ENCODE measurements at regions not wholly inside any gene's neighbourhood (a gene's known extent, or its start where the extent isn't known, plus 50 kb on each side); places are given as distances from the start of the nearest gene placed in this dataset.
"Not testable (repeated sequence)": the region's sequence is repeated elsewhere in the genome, so short reads cannot be mapped to it uniquely, and the experiment has no call there.

DNA sequence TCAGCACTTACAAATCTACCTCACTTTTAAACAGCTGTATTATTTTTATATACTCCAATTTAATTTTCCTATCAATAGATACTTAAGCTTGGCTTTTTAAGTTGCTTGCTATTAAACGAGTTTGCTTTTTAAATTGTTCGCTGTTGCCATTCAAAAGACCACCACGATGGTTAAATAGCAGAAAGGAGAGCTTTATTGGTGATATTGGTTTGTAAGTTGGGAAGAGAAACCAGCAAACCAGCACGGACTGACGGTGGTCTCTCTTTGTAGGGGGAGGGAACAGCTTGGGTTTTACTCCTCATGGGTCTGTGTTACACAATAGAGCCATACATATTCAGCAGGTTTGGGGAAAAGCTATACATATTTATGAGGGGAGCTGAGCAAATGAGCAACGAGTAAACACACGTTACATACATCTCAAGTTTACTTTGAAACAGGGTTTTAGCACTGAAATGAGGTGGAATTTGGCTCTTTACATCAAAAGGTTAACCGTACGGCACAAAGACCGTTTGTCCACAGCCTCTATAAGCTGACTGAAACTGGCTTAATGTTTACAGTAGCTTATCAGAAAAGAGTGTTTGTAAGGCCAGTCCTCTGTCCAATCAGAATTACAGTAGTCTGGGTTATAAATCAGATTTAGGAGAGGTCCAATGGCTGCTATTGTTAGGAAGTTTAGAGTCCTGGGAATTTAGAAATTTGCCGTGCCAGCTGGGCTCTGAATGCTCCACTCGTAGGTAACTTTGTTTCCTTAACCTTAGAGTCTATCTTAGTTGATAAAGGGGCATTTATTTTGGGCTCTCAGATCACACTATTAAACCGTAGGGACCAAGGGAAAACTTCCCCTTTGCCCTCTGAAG, 69.7 kb upstream of the DHRS4 start:
- Mint-ChIP-seq H3K9me3 (no peaks in the 10 kb centered on the region), H3K4me1 (no peaks in the 10 kb centered on the region), H3K27me3 (peaks cover 13% of the 10 kb centered on the region), H3K36me3 (ENCODE audit: low read depth) (no peaks in the 10 kb centered on the region), H3K4me3 (no peak overlapping the region), H3K27ac (no peak overlapping the region)
- no peak for DNase-seq
- intact Hi-C loops (cut with micrococcal nuclease) = no loop called here

DNA sequence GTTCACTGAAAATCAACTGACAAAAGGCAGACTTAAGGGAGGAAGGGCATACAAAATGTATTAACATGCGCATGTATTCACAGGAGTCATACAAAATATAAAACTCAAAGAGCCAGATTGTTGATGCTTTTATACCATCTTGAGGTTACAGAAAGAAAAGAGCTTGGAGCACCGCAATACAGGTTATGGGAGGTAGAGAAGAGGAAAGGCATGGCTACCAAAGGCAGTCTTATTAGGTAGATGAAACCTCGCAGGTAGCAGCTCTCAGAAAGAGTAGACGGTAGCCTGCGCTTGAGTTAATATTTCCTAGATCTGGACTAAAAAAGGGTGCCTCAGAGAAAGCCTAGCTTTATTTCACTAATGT, 69.0 kb upstream of the DHRS4 start:
- intact Hi-C loops (cut with micrococcal nuclease) = no loop called here
- DNase-seq = no peak
- H3K4me3 Mint-ChIP-seq = no peak overlapping the region
- no peaks in the 10 kb centered on the region for H3K4me1 Mint-ChIP-seq
- H3K9me3 Mint-ChIP-seq = no peaks in the 10 kb centered on the region
- H3K27ac Mint-ChIP-seq = no peak overlapping the region
- no peaks in the 10 kb centered on the region for H3K36me3 Mint-ChIP-seq (ENCODE audit: low read depth)
- peaks cover 15% of the 10 kb centered on the region for H3K27me3 Mint-ChIP-seq

DNA sequence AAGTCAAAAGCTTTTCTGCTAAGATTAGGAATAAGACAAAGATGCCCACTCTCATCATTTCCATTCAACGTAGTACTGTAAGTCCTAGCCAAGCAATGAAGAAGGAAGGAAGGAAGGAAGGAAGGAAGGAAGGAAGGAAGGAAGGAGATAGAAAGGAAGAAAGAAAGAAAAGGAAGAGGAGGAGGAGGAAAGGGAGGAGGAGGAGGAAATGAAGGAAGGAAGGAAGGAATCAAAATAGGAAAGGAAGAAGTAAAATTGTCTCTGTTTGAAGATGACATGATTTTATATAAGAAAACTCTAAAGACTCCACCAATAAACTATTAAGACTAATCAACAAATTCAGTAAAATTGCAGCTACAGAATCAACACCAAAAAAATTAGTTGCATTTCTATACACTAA, 66.0 kb upstream of the DHRS4 start:
- DNase-seq = no peak
- no peak overlapping the region for H3K27ac Mint-ChIP-seq
- H3K9me3 Mint-ChIP-seq = no peaks in the 10 kb centered on the region
- H3K36me3 Mint-ChIP-seq (ENCODE audit: low read depth) = no peaks in the 10 kb centered on the region
- intact Hi-C loops (cut with micrococcal nuclease) = no loop called here
- no peaks in the 10 kb centered on the region for H3K4me1 Mint-ChIP-seq
- H3K4me3 Mint-ChIP-seq = no peak overlapping the region
- H3K27me3 Mint-ChIP-seq = peaks cover 15% of the 10 kb centered on the region

DNA sequence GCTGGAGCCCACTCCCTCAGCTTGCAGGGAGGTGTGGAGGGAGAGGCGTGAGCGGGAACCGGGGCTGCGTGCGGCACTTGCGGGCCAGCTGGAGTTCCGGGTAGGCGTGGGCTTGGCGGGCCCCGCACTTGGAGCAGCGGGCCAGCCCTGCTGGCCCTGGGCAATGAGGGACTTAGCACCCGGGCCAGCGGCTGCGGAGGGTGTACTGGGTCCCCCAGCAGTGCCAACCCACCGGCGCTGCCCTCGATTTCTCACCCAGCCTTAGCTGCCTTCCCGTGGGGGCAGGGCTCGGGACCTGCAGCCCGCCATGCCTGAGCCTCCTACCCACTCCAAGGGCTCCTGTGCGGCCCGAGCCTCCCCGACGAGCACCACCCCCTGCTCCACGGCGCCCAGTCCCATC, 61.9 kb upstream of the DHRS4 start:
- peaks cover 18% of the 10 kb centered on the region for H3K27me3 Mint-ChIP-seq
- intact Hi-C loops (cut with micrococcal nuclease); H3K4me1 Mint-ChIP-seq; H3K9me3 Mint-ChIP-seq; H3K27ac Mint-ChIP-seq; H3K4me3 Mint-ChIP-seq; DNase-seq; H3K36me3 Mint-ChIP-seq (ENCODE audit: low read depth): not testable (repeated sequence)

DNA sequence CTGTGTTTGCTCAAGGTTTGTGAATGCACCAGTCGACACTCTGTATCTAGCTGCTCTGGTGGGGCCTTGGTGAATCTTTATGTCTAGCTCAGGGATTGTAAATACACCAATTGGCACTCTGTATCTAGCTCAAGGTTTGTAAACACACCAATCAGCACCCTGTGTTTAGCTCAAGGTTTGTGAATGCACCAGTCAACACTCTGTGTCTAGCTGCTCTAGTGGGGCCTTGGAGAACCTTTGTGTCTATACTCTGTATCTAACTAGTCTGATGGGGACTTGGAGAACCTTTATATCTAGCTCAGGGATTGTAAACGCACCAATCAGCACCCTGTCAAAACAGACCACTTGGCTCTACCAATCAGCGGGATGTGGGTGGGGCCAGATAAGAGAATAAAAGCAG, 61.3 kb upstream of the DHRS4 start:
- H3K4me3 Mint-ChIP-seq; H3K36me3 Mint-ChIP-seq (ENCODE audit: low read depth); DNase-seq; H3K27ac Mint-ChIP-seq; H3K9me3 Mint-ChIP-seq; H3K4me1 Mint-ChIP-seq; intact Hi-C loops (cut with micrococcal nuclease): not testable (repeated sequence)
- peaks cover 14% of the 10 kb centered on the region for H3K27me3 Mint-ChIP-seq

DNA sequence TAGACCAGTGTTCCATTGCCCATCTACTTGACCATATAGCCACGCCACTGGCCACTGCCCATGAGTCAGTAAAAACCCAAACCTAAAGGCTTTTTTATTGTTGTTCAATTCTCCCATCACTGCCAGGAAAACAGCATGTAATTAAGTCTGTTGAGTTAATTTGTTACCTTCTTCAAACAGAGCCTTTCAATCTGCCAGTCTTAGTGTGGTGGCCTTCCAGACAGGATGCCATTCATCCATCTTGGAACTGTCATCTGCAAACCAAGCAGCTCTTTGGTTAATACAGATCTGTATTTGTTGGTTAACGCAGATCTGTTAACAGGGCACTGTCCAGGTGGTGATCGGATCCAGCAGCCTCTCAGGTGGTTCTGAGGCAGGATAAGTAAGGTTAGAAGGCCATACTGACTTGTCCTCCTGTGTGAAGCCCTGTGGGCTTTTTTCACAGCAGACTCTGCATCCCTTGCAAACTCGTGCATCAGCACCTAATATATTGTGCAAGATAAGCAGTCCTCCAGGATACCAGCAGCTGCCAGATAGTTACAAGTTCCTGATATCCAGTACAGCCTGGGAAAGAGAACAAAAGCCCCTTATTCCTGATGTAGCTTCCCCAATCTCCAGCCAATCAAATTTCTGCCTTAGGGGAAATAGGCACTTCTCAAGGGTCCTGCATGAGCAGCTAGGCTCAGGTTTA, 59.1 kb upstream of the DHRS4 start:
- Mint-ChIP-seq H3K27me3 (peaks cover 8% of the 10 kb centered on the region), H3K27ac (no peak overlapping the region), H3K4me3 (no peak overlapping the region), H3K36me3 (ENCODE audit: low read depth) (no peaks in the 10 kb centered on the region), H3K9me3 (no peaks in the 10 kb centered on the region), H3K4me1 (no peaks in the 10 kb centered on the region)
- no peak for DNase-seq
- intact Hi-C loops (cut with micrococcal nuclease) = no loop called here

DNA sequence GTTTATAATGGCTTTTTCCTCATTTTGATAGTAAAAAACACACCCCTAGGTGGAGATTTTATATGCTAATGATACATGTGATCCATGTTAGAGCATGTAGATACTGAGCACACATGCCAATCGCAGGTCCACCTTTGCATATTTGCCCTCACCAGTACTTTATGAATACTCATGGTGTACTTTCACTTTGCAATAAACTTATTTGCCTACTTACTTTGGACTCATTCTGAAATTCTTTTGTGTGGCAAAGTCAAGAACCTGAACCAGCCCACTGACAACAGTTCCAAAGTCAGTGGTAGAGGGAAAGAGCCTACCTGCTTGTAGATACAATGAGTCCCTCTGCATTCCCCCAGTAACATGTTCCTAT, 58.5 kb upstream of the DHRS4 start:
- Mint-ChIP-seq H3K9me3 (no peaks in the 10 kb centered on the region), H3K4me1 (no peaks in the 10 kb centered on the region), H3K36me3 (ENCODE audit: low read depth) (no peaks in the 10 kb centered on the region), H3K4me3 (no peak overlapping the region), H3K27ac (no peak overlapping the region), H3K27me3 (peaks cover 8% of the 10 kb centered on the region)
- intact Hi-C loops (cut with micrococcal nuclease) = no loop called here
- no peak for DNase-seq

DNA sequence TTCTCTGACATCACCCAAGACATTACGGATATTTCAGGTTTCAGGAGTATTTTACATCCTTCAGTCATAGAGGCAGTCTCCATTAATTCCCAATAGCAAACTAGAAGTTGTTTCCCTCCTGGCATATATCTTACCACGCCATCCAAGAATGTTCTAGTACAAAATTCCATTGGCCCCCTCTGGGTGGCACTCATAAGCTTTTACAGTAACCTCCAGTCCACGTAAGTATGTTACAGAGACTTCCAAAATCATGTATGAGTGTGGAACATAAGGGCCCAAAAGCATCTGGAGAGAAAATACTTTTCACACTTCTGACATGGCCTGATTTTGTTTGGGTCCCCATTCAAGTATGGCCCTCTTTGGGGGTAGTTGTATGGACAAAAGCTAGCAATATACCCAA, 58.1 kb upstream of the DHRS4 start:
- Mint-ChIP-seq H3K27me3 (peaks cover 8% of the 10 kb centered on the region), H3K36me3 (ENCODE audit: low read depth) (no peaks in the 10 kb centered on the region), H3K4me3 (no peak overlapping the region), H3K4me1 (no peaks in the 10 kb centered on the region), H3K27ac (no peak overlapping the region), H3K9me3 (no peaks in the 10 kb centered on the region)
- DNase-seq = no peak
- intact Hi-C loops (cut with micrococcal nuclease) = no loop called here

DNA sequence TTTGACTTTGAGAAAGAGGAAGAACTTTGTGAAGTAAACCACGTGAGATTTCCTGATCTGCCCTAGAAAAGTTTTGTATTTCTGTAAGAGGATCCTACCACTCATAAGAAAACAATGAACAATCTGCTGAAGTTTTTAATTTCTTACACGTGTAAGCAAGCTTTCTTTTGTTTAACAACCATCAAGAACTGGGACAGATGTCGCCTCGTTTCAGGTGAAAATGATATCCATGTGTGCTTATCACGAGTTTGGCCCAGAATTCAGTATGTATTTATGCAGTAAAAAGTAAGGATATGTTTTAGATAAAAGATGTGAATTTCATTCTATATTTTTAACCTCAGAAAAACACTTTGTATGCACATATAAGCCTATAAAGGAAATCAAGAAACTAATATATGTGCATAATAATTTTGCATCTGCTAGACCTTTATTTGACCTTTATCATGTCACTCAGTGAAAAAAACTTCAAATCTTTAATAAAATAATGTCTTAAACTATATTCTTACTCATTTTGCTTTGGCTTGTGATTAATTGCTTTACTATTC, 56.9 kb upstream of the DHRS4 start:
- Mint-ChIP-seq H3K4me3 (no peak overlapping the region), H3K27me3 (peaks cover 13% of the 10 kb centered on the region), H3K9me3 (no peaks in the 10 kb centered on the region), H3K4me1 (no peaks in the 10 kb centered on the region), H3K36me3 (ENCODE audit: low read depth) (no peaks in the 10 kb centered on the region), H3K27ac (no peak overlapping the region)
- no peak for DNase-seq
- intact Hi-C loops (cut with micrococcal nuclease) = no loop called here

DNA sequence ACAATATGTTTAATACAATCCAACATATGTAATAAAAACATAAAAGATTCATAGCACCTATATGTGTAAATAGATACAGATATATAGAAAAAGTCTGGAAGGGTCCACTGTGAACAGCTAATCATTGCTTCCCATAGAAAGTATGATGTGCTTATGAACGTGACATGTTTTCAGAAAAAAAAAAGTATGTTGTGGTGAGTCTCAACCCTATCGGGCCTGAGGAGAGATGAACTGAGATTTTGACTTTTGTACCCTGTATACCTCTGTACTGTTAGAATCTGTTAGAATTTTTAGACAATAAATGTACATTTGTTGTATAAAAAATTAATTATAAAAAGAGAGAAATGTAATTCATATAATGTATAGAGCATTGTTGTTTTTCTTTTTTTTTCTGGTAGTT, 56.3 kb upstream of the DHRS4 start:
- H3K36me3 Mint-ChIP-seq (ENCODE audit: low read depth); DNase-seq; H3K4me3 Mint-ChIP-seq; H3K4me1 Mint-ChIP-seq; H3K9me3 Mint-ChIP-seq; intact Hi-C loops (cut with micrococcal nuclease); H3K27ac Mint-ChIP-seq: not testable (repeated sequence)
- H3K27me3 Mint-ChIP-seq = peaks cover 13% of the 10 kb centered on the region

DNA sequence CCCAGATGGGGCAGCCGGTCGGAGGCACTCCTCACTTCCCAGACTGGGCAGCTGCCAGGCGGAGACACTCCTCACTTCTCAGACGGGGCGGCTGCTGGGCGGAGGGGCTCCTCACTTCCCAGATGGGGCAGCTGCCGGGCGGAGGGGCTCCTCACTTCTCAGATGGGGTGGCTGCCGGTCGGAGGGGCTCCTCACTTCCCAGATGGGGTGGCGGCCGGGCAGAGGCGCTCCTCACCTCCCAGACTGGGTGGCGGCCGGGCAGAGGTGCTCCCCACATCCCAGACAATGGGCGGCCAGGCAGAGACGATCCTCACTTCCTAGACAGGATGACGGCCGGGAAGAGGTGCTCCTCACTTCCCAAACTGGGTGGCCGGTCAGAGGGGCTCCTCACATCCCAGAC, 55.2 kb upstream of the DHRS4 start:
- peaks cover 12% of the 10 kb centered on the region for H3K27me3 Mint-ChIP-seq
- DNase-seq = not testable (repeated sequence)

DNA sequence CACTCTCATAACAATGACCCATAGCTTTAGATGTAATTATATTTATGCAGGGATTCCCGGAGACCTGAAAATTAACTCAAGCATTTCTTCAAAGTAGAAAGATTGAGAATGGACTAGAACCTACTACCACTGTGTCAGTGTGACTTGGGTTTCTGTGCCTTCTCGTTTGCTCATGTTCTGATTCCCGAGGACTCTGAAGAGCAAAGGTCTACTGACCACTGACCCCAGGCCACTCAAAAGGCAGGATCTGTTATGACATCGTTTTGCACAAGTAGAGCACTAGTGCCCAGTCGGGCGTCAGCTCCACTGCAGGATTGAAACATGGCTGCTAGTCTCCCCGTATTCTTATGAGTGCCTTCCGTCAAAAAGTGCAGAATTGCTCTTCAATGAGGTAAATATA, 53.8 kb upstream of the DHRS4 start:
- Mint-ChIP-seq H3K36me3 (ENCODE audit: low read depth) (no peaks in the 10 kb centered on the region), H3K4me3 (no peak overlapping the region), H3K9me3 (no peaks in the 10 kb centered on the region), H3K27ac (no peak overlapping the region), H3K27me3 (peaks cover 11% of the 10 kb centered on the region), H3K4me1 (no peaks in the 10 kb centered on the region)
- no peak for DNase-seq
- intact Hi-C loops (cut with micrococcal nuclease) = no loop called here

More for the DNA sequence above, 55.2 kb upstream of the DHRS4 start:
- H3K27ac Mint-ChIP-seq; intact Hi-C loops (cut with micrococcal nuclease); H3K36me3 Mint-ChIP-seq (ENCODE audit: low read depth); H3K9me3 Mint-ChIP-seq; H3K4me3 Mint-ChIP-seq; H3K4me1 Mint-ChIP-seq: not testable (repeated sequence)

DNA sequence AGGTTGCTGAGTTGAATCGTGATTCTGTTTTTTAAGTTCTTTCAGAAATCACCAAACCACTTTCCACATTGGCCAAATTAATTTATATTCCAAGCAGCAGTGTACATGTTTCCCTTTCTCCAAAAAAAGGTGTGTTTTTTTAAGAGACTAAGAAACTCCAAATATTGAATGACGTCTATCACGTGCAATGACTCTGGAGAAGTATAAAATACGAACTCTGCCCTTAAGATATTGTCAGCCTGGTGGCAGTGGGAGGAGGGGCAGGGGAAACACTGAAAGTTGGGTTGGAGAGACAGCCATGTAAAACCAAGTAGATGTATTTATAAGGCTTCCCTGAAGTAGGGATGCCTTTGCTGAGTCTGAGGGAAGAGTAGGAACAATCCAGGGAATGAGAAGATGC, 50.1 kb upstream of the DHRS4 start:
- Mint-ChIP-seq H3K9me3 (no peaks in the 10 kb centered on the region), H3K27ac (no peak overlapping the region), H3K27me3 (peaks cover 12% of the 10 kb centered on the region), H3K4me1 (peaks cover 3% of the 10 kb centered on the region), H3K36me3 (ENCODE audit: low read depth) (no peaks in the 10 kb centered on the region), H3K4me3 (no peak overlapping the region)
- DNase-seq = peak; percentile 2
- intact Hi-C loops (cut with micrococcal nuclease) = no loop called here

All from activated CD4-positive, alpha-beta T cell treated with anti-CD3 and anti-CD28 coated beads, Interleukin-2, amount 10 ng/mL, durations not matched to agents 24 days and 14 days (primary cell).